Stimulated activated CD4-positive, alpha-beta T cell treated with anti-CD3 and anti-CD28 coated beads, Interleukin-2, amount 100 ng/mL, for 4 hours (primary cell): ENCODE measurements at regions not wholly inside any gene's neighbourhood (a gene's known extent, or its start where the extent isn't known, plus 50 kb on each side); places are given as distances from the start of the nearest gene placed in this dataset.

Experiments
- DNase-seq: peaks from one replicate; pipeline ENCODE4 v3.0.0-alpha.2; 2020; ENCODE audit warnings: low read depth

- no peak for DNase-seq
These were observed 763.5 kb upstream of the FANCL start for GRCh38 chr2:59004621-59005020.

- no peak for DNase-seq
These were observed 759.7 kb upstream of the FANCL start for GRCh38 chr2:59000796-59001195.

- DNase-seq: no peak
These were observed 751.1 kb upstream of the FANCL start for GRCh38 chr2:58992062-58992706.

GRCh38 chr2:58991357-58991756, 750.2 kb upstream of the FANCL start:
- no peak for DNase-seq

- DNase-seq: no peak
These were observed 744.4 kb upstream of the FANCL start for GRCh38 chr2:58985541-58985940.

- DNase-seq: no peak
These were observed 743.6 kb upstream of the FANCL start for GRCh38 chr2:58984731-58985130.

- no peak for DNase-seq
These were observed 742.0 kb upstream of the FANCL start for GRCh38 chr2:58983111-58983510.

- no peak for DNase-seq
These were observed 740.1 kb upstream of the FANCL start for GRCh38 chr2:58981237-58981636.

- DNase-seq: no peak
These were observed 735.4 kb upstream of the FANCL start for GRCh38 chr2:58976375-58977071.

GRCh38 chr2:58974881-58975280, 733.8 kb upstream of the FANCL start:
- no peak for DNase-seq

GRCh38 chr2:58974426-58974825, 733.3 kb upstream of the FANCL start:
- no peak for DNase-seq

- no peak for DNase-seq
These were observed 732.7 kb upstream of the FANCL start for GRCh38 chr2:58973811-58974281.

- no peak for DNase-seq
These were observed 731.6 kb upstream of the FANCL start for GRCh38 chr2:58972737-58973136.

- DNase-seq: no peak
These were observed 730.6 kb upstream of the FANCL start for GRCh38 chr2:58971511-58972360.

- no peak for DNase-seq
These were observed 729.2 kb upstream of the FANCL start for GRCh38 chr2:58970365-58970764.

- DNase-seq: no peak
These were observed 727.8 kb upstream of the FANCL start for GRCh38 chr2:58968885-58969284.

- no peak for DNase-seq
These were observed 726.6 kb upstream of the FANCL start for GRCh38 chr2:58967736-58968135.

GRCh38 chr2:58965602-58966001, 724.5 kb upstream of the FANCL start:
- DNase-seq: no peak

GRCh38 chr2:58959996-58960395, 718.9 kb upstream of the FANCL start:
- DNase-seq: no peak

GRCh38 chr2:58957188-58957840, 716.2 kb upstream of the FANCL start:
- DNase-seq: no peak

GRCh38 chr2:58954880-58955385, 713.8 kb upstream of the FANCL start:
- no peak for DNase-seq

GRCh38 chr2:58951722-58952121, 710.6 kb upstream of the FANCL start:
- no peak for DNase-seq
